ENCODE measurements at regions not wholly inside any gene's neighbourhood (a gene's known extent, or its start where the extent isn't known, plus 50 kb on each side); places are given as distances from the start of the nearest gene placed in this dataset.

DNA sequence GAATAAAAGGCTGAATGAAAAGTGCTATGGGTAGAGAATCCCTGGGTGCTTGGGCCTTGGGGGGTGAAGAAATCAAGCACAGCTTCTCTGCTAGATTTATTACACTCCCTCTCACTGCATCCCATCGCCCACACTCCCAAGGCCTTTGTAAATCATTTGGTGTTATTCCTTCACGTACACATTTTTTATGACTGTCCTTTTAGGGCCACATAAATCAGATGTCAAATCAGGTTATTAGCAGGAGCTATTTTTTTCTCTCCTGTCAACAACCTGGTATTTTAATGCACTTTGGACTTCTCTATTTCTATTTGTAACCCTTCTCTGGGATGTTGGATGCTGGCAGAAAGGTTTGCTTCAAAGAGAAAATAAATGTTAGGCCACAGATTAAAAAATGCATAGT lies 408.8 kb downstream of the INSC start:
- Mint-ChIP-seq H3K4me1 (no peaks in the 10 kb centered on the region), H3K36me3 (no peaks in the 10 kb centered on the region), H3K27me3 (ENCODE audit: low read depth in 3 of 3) (peaks cover 0 to 4% (median 2%) of the 10 kb centered on the region in 3 donors), H3K27ac (no peak overlapping the region), H3K4me3 (no peak overlapping the region), H3K9me3 (peaks cover 6 to 21% (median 13%) of the 10 kb centered on the region in 7 donors)
- Histone ChIP-seq H4K20me1 (ENCODE audit: insufficient read depth, low read length) (no peaks in the 10 kb centered on the region), H3K4me3 (replicated peaks in 1 of 3; ENCODE audit: low read depth in 2 of 3, low read length in 3 of 3) (no peak overlapping the region), H3K79me2 (ENCODE audit: insufficient read depth, low read length) (no peaks in the 10 kb centered on the region), H3K9me3 (replicated peaks in 1 of 2; ENCODE audit: control insufficient read depth in 1 of 2, insufficient read depth in 1 of 2, low read length in 2 of 2) (peaks cover 14 to 19% of the 10 kb centered on the region in 2 donors), H2AFZ (ENCODE audit: insufficient read depth, low read depth, low read length, poor library complexity, severe bottlenecking) (no peak overlapping the region), H3K4me1 (ENCODE audit: control insufficient read depth in 1 of 2, insufficient read depth in 2 of 2, low read length in 2 of 2) (no peaks in the 10 kb centered on the region), H3K4me2 (replicated peaks; ENCODE audit: extremely low read depth, low read length, poor library complexity, severe bottlenecking) (no peak overlapping the region), H3K27ac (ENCODE audit: low read depth in 1 of 2, low read length in 2 of 2) (no peak overlapping the region), H3K27me3 (ENCODE audit: control insufficient read depth in 2 of 2, insufficient read depth in 2 of 2, low read length in 2 of 2) (no peaks in the 10 kb centered on the region), H3K36me3 (replicated peaks in 1 of 2; ENCODE audit: control insufficient read depth in 1 of 2, insufficient read depth in 2 of 2, low read length in 2 of 2) (no peaks in the 10 kb centered on the region), H3K9ac (ENCODE audit: insufficient read depth, low read length, poor library complexity, severe bottlenecking) (no peak overlapping the region)
- TF ChIP-seq CTCF (IDR thresholded peaks at IDR 0.05), result no peak
- intact Hi-C loops (cut with micrococcal nuclease), result no loop called here
- no CpG with 5 or more reads among the region's 2 CpGs for WGBS (ENCODE audit: insufficient coverage)
- no peak for DNase-seq

GRCh38 chr11:15525582-15525981 lies 410.9 kb downstream of the INSC start:
- no peaks in the 10 kb centered on the region for H4K20me1 ChIP-seq (ENCODE audit: insufficient read depth, low read length)
- no peak overlapping the region for H3K4me2 ChIP-seq (replicated peaks; ENCODE audit: extremely low read depth, low read length, poor library complexity, severe bottlenecking)
- H3K9ac ChIP-seq (ENCODE audit: insufficient read depth, low read length, poor library complexity, severe bottlenecking), result no peak overlapping the region
- no peaks in the 10 kb centered on the region for H3K27me3 ChIP-seq (ENCODE audit: control insufficient read depth in 2 of 2, insufficient read depth in 2 of 2, low read length in 2 of 2)
- no peaks in the 10 kb centered on the region for H3K4me1 ChIP-seq (ENCODE audit: control insufficient read depth in 1 of 2, insufficient read depth in 2 of 2, low read length in 2 of 2)
- no peak overlapping the region for H2AFZ ChIP-seq (ENCODE audit: insufficient read depth, low read depth, low read length, poor library complexity, severe bottlenecking)
- H3K36me3 Mint-ChIP-seq, result no peaks in the 10 kb centered on the region
- no peaks in the 10 kb centered on the region for H3K79me2 ChIP-seq (ENCODE audit: insufficient read depth, low read length)
- H3K4me3 ChIP-seq (replicated peaks in 1 of 3; ENCODE audit: low read depth in 2 of 3, low read length in 3 of 3), result no peak overlapping the region
- intact Hi-C loops (cut with micrococcal nuclease), result no loop called here
- H3K4me1 Mint-ChIP-seq, result no peaks in the 10 kb centered on the region
- no peak overlapping the region for H3K27ac ChIP-seq (ENCODE audit: low read depth in 1 of 2, low read length in 2 of 2)
- peaks cover 14 to 16% of the 10 kb centered on the region in 2 donors for H3K9me3 ChIP-seq (replicated peaks in 1 of 2; ENCODE audit: control insufficient read depth in 1 of 2, insufficient read depth in 1 of 2, low read length in 2 of 2)
- no peaks in the 10 kb centered on the region for H3K36me3 ChIP-seq (replicated peaks in 1 of 2; ENCODE audit: control insufficient read depth in 1 of 2, insufficient read depth in 2 of 2, low read length in 2 of 2)
- peaks cover 0 to 4% (median 2%) of the 10 kb centered on the region in 3 donors for H3K27me3 Mint-ChIP-seq (ENCODE audit: low read depth in 3 of 3)
- TF ChIP-seq CTCF (IDR thresholded peaks at IDR 0.05), result no peak
- H3K27ac Mint-ChIP-seq, result no peak overlapping the region
- H3K4me3 Mint-ChIP-seq, result no peak overlapping the region
- WGBS (ENCODE audit: insufficient coverage), result 86% methylated on average over 1 of the region's 1 CpG
- DNase-seq, result no peak
- H3K9me3 Mint-ChIP-seq, result peaks cover 7 to 24% (median 15%) of the 10 kb centered on the region in 7 donors
